GM18520 (cell line): ENCODE measurements at regions not wholly inside any gene's neighbourhood (a gene's known extent, or its start where the extent isn't known, plus 50 kb on each side); places are given as distances from the start of the nearest gene placed in this dataset.
"Not testable (repeated sequence)": the region's sequence is repeated elsewhere in the genome, so short reads cannot be mapped to it uniquely, and the experiment has no call there.

ENCODE experiments used
- ATAC-seq: cut with Tn5 transposase; IDR thresholded peaks from one replicate; pipeline ENCODE4 v1.9.1; 2021; ENCODE audit not compliant: unreplicated experiment

- not testable (repeated sequence) for ATAC-seq
Observed at GRCh38 chr6:27549241-27549598, 76.3 kb upstream of the ZNF184 start.

GRCh38 chr6:27547157-27548075, 74.5 kb upstream of the ZNF184 start:
- no peak for ATAC-seq

GRCh38 chr6:27546522-27546921, 73.6 kb upstream of the ZNF184 start:
- no peak for ATAC-seq

- ATAC-seq: no peak
Observed at GRCh38 chr6:27545271-27546046, 72.6 kb upstream of the ZNF184 start.

GRCh38 chr6:27544612-27545260, 71.8 kb upstream of the ZNF184 start:
- no peak for ATAC-seq

- ATAC-seq: not testable (repeated sequence)
Observed at GRCh38 chr6:27544135-27544534, 71.2 kb upstream of the ZNF184 start.

GRCh38 chr6:27542485-27542884, 69.6 kb upstream of the ZNF184 start:
- ATAC-seq: no peak

GRCh38 chr6:27541933-27542297, 69.0 kb upstream of the ZNF184 start:
- no peak for ATAC-seq

- ATAC-seq: no peak
Observed at GRCh38 chr6:27541212-27541932, 68.5 kb upstream of the ZNF184 start.

- no peak for ATAC-seq
Observed at GRCh38 chr6:27539551-27539950, 66.6 kb upstream of the ZNF184 start.

GRCh38 chr6:27532820-27533538, 60.1 kb upstream of the ZNF184 start:
- ATAC-seq: no peak

- no peak for ATAC-seq
Observed at GRCh38 chr6:27531772-27532459, 59.0 kb upstream of the ZNF184 start.

- ATAC-seq: not testable (repeated sequence)
Observed at GRCh38 chr6:27529796-27530195, 56.9 kb upstream of the ZNF184 start.

- no peak for ATAC-seq
Observed at GRCh38 chr6:27528714-27529113, 55.8 kb upstream of the ZNF184 start.
